HG03175 (cell line): ENCODE measurements at regions not wholly inside any gene's neighbourhood (a gene's known extent, or its start where the extent isn't known, plus 50 kb on each side); places are given as distances from the start of the nearest gene placed in this dataset.

Experiments used
- ATAC-seq: cut with Tn5 transposase; IDR thresholded peaks from one replicate; pipeline ENCODE4 v1.9.1; 2021; ENCODE audit warnings: mild to moderate bottlenecking, moderate library complexity; ENCODE audit not compliant: unreplicated experiment

GRCh38 chr2:81551040-81551634 is 1246.6 kb upstream of the LRRTM1 start:
- ATAC-seq: no peak

- no peak for ATAC-seq
These were observed 1245.7 kb upstream of the LRRTM1 start for GRCh38 chr2:81550277-81550676.

- no peak for ATAC-seq
These were observed 1245.1 kb upstream of the LRRTM1 start for GRCh38 chr2:81549646-81550045.

GRCh38 chr2:81545626-81546025 is 1241.1 kb upstream of the LRRTM1 start:
- no peak for ATAC-seq

GRCh38 chr2:81542119-81542518 is 1237.6 kb upstream of the LRRTM1 start:
- ATAC-seq: no peak

GRCh38 chr2:81529944-81530343 is 1225.4 kb upstream of the LRRTM1 start:
- no peak for ATAC-seq

GRCh38 chr2:81528852-81529480 is 1224.4 kb upstream of the LRRTM1 start:
- no peak for ATAC-seq

GRCh38 chr2:81523344-81523743 is 1218.8 kb upstream of the LRRTM1 start:
- no peak for ATAC-seq

GRCh38 chr2:81513328-81513727 is 1208.8 kb upstream of the LRRTM1 start:
- no peak for ATAC-seq

- ATAC-seq: no peak
These were observed 1201.0 kb upstream of the LRRTM1 start for GRCh38 chr2:81505586-81505985.

- ATAC-seq: no peak
These were observed 1191.0 kb upstream of the LRRTM1 start for GRCh38 chr2:81495556-81495955.

GRCh38 chr2:81483254-81483653 is 1178.7 kb upstream of the LRRTM1 start:
- ATAC-seq: no peak

GRCh38 chr2:81481994-81482368 is 1177.4 kb upstream of the LRRTM1 start:
- ATAC-seq: no peak

GRCh38 chr2:81481242-81481993 is 1176.9 kb upstream of the LRRTM1 start:
- no peak for ATAC-seq

- no peak for ATAC-seq
These were observed 1162.5 kb upstream of the LRRTM1 start for GRCh38 chr2:81467096-81467495.

GRCh38 chr2:81462420-81462819 is 1157.9 kb upstream of the LRRTM1 start:
- no peak for ATAC-seq

GRCh38 chr2:81445176-81445575 is 1140.6 kb upstream of the LRRTM1 start:
- ATAC-seq: no peak

- no peak for ATAC-seq
These were observed 1133.0 kb upstream of the LRRTM1 start for GRCh38 chr2:81437456-81438000.

GRCh38 chr2:81436256-81436655 is 1131.7 kb upstream of the LRRTM1 start:
- ATAC-seq: no peak

- no peak for ATAC-seq
These were observed 1108.1 kb upstream of the LRRTM1 start for GRCh38 chr2:81412681-81413080.

- ATAC-seq: no peak
These were observed 1099.0 kb upstream of the LRRTM1 start for GRCh38 chr2:81403508-81403907.

GRCh38 chr2:81396417-81397019 is 1092.0 kb upstream of the LRRTM1 start:
- ATAC-seq: no peak
